HG03342 (cell line): ENCODE measurements at regions not wholly inside any gene's neighbourhood (a gene's known extent, or its start where the extent isn't known, plus 50 kb on each side); places are given as distances from the start of the nearest gene placed in this dataset.
A peak's percentile ranks its signal among the peaks of the same experiment; 100 is the strongest.

Source experiments
- ATAC-seq: cut with Tn5 transposase; IDR thresholded peaks from one replicate; pipeline ENCODE4 v1.9.1; 2021; ENCODE audit warnings: mild to moderate bottlenecking, moderate library complexity; ENCODE audit not compliant: unreplicated experiment

DNA sequence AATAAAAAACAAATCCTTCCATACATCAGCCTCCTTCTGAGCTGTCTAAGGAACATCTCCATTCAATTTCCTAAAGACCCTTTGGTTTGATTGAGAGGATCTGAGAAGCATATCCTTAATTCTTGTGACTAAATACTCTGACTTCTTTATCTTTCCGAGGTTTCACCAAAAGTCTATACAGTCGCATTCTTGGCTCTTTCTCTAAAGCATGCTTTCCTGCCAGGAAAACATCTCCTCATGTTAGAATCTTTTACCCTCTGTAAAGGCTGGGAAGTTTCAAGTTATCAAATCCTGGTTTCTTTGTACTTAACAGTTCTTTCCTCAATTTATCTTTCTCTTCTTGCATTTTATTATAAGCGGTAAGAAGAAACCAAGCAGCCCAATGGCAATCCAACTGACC, 630.4 kb downstream of the PTPRC start:
- ATAC-seq: no peak

DNA sequence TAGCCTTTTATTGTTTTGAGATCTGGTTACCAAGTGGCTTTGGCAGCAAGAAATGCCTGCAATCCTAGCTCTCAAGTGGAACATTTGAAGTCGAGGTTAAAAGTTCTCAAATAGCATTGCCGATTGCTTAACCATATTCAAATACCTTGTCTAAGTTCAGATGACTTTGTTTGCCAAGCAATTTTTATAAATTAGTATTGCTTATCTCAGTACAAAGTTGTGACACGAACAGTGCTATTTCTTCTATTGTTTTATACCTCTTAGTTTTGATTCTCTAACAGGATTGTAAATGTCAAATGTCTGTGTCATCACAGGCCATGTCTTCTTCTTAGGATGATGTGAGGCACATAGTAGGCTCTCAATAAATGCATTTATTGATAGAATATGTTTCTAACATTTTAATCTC, 633.3 kb downstream of the PTPRC start:
- ATAC-seq: no peak

DNA sequence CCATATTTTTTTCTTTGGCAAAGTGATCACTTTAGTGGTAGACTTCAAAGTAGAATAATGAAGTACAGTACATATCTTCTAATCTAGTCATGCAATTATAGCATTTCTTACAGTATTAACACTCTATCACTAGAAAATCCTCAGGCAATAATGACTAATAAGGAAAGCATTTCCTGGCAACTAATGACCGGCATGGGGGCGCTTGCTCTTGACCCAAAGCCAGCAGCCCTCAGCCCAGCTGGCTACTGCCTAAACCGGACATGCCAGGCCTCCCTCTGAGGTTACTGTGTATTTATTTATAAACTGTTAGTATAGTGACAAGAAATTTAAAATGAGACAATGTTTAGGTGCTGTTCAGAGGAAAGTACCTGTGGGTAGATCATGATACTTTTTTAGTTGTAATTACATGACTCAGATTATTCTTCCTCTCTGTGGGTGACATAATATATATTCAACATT, 633.8 kb downstream of the PTPRC start:
- ATAC-seq: peak; percentile 76

DNA sequence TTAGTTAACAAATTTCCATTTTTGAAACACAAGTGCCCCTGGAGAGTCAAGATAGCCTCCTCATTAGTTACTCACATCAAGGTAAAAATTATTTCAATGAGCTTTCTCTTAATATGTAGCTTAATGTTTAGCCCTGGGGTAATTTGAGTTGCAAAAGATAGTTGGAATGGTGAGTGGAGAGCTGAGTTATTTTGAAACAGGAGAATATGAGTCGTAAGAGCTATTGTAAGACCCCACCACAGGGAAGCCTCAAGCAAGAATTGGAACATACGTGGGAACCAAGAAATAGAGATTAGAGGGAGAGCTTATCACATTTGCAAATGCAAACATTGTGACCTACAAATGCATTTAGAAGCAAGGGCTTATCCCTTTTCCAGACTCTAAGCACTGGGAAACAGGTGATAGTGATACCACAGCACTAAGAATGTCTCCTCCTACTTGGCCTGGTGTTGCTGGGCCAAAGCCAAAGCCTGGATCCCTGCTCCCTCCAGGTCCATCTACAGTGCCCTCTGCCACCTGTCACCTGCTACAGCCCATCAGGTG, 635.1 kb downstream of the PTPRC start:
- ATAC-seq: no peak

DNA sequence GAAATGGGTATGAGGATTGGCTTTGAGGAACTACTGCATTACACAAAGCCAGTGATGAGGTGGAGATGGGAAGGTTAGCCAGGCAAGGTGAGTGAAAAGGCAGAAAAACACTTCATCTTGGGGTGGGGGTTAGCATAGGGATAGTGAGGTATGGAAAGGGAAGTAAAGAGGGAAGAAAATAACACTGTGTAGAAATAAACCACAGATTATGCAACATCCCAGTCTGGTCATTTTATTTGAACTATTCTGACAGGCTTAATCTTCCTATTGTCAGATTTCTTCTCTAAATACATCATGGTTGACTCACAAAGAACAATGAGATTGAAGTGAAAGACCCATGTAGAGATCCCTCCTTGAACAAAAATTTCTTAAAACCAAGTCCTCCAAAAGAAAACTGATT, 640.2 kb downstream of the PTPRC start:
- ATAC-seq: no peak

DNA sequence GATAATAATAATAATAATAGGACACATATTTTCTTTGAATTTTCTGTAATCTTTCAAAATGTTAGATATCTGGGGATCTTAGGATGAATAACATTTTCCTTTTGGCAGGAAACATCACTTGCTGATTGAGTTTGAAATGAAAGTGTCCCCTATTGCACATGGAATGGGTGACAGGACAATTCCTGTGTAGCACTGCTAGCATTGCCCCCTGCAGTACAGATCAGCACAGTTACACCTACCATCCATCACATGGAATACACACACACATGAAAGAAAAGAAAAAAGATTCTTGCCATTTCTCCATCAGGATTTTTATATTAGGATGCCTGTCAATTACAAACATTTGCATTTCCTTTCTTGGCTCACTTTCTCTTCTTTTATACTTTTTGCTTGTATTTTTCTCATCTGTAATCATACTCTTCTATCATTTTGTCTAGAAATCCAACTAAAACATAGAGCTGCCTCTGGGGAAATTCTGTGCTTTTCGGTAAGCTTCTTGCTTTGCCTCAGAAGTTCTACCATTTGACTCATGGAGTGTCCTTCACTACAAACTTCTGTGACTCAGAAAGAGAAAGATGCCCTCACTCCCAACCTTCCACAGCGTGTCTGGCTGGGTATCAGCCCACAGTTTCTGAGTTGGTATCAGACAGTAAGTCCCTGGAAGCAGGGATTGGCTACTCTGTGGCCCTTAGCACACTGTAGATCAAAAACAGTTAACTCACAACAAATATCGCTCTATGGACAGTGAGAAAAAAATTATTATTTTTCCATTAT, 641.2 kb downstream of the PTPRC start:
- ATAC-seq: peak; percentile 45

DNA sequence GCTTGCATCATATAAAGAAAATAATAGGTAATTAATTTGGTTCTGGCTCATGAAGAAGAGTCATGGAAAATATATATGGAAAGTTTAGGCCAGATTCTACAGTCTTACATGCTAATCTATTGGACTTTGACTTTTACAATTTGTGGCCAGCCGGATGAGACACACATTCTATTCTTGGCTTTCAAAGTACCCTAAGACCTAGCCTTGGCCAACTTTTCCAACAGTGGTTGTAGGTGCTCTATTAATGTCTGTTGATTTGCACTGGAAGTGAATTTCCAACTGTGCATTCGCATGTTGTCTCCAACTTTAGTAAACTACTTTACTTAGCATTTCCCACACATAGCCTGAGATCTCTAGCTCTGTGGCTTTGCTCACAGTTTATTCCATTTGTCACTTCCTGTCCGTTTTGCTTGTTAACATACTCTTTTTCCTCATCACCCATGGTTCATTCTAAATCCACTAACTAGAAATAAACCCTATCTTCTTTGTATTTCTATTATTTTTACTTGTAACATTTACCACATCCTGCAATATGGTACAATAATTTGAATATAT, 644.0 kb downstream of the PTPRC start:
- ATAC-seq: no peak

DNA sequence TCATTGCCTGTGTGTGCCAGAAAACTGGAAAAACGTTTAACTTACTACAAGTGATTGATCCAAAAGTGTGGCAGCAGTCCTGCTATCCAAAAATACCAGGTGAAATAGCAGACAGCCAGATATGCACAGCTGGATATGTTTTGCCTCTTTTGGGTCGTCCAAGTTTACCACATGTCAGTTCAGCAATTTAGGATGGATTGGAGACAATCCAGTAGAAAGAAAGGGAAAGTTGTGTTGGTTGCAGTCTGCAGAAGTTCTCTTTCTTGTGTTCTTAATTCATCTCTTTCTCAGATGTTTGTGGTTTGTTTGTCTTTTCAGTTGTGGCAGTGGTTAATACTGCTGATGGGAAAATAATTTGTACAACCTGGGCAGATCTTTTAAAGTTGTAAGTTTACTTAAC, 645.0 kb downstream of the PTPRC start:
- ATAC-seq: no peak

DNA sequence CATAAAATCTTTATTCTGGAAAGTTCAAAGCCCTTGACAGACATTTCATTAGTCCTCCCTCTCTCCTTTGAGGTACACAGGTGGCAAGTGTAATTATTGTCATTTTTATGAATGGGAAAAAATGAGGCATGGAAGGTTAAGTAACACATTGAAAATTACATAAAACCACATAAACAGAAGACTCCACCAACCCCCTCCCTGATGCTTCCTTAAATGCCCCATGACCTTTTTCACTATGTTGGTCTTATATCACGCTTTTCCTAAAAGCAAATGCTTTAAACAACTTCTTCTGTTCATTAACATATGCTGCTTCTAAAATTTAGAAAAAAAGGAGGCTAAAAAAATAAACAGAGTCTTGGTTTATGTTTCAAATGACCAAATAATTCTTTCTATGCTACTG, 648.4 kb downstream of the PTPRC start:
- ATAC-seq: no peak

DNA sequence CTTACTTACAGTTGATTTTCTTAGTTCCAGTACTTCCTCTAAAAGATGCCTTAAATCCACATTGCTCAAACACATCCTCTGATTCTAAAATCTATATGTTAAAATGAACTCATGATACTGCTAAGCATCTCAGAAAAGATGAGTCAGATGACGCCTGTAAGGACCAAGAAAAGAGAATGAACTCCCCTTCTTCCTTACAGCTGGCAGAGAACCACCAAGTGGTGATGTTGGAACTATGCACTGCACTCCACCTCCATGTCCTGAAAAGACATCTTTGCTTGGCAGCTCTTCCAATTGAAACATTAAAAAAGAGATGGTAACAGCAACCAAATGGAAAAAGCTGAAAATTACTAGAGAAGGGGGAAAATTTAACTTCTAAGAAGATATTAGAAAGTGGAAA, 648.8 kb downstream of the PTPRC start:
- no peak for ATAC-seq

DNA sequence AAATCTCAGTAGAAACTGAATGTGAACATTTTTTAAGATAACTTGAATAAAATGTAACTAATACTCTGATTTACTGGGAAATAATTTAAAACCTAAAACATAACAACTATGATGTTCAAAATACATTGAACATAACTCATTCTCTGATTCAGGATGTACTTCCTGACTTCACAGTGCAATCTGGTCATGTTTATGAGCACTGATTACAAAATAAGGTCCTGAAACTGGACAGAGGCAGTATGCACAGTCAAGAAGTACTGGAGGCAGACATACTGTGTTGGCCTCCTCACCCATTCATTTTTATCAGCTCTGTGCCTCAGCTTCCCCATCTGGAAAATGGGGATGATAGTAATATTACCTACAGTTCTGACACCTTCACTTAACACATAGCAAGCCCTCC, 651.3 kb downstream of the PTPRC start:
- ATAC-seq: no peak

DNA sequence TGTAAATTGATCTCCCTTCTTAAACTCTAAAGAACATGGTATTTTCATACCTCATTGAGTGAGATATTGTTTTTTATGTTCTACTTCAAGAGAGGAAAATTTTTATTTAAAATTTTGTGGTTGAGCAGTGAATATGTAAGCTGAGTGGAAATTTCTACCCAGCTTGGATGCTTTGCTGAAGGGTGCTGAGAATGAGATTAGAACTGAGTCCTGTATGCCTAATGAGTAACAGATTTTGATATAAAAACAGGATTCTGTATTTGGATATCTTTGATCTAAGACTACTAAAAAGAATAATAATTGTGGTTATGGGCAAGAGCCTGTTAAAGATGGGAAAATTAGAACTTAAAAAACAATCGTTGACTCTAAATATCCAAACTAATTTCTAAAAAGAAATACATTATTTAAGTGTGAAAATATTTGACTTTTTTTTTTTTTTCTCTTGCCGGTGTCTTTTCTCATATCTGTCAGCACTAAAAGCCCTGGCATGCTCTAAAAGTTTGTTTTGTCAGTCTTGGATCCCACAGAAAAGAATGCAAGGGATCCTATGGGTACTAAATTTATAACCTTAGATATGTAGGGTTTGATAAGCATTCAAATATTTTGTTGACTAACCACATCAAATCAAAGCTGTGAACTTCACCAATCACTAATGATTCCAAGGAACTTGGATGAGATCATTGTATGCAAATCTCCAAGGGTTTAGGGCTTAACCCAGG, 652.3 kb downstream of the PTPRC start:
- no peak for ATAC-seq

DNA sequence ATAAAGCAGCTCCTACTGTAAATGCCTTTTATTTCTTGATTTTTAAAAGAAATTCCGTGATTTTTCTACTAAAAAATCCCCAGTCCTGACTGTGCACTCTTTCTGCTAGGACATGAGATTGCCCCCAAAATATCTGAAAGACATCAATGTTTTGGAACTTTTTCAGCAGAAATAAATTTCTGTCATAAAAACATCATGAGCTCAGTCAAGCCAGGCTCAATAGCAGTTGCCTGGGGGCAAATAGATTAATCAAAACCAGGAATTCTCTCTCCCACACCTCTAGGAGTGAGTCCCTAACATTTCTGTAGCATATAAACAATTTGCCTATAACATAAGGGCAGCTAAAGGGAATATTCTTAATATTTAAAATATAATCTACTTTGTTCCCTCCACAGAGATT, 654.1 kb downstream of the PTPRC start:
- ATAC-seq: no peak

DNA sequence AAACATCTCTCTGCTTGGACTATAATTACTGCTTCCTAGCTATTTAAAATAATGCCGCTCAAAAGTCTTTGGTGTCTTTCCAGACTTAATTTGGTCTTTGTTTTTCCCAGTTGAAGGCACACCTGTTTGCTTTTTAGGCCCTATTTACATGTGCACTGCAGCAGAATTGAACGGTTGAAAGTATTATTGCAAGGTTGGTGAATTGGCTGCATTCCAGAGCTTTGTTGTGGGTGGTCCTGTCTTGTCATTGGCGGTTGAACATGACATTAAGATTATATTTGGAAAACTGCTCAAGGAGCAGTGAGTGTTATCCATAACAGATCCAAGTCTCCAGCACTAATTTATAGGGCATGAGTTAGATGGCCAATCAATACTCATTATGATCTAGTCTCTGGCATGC, 656.3 kb downstream of the PTPRC start:
- ATAC-seq: no peak

DNA sequence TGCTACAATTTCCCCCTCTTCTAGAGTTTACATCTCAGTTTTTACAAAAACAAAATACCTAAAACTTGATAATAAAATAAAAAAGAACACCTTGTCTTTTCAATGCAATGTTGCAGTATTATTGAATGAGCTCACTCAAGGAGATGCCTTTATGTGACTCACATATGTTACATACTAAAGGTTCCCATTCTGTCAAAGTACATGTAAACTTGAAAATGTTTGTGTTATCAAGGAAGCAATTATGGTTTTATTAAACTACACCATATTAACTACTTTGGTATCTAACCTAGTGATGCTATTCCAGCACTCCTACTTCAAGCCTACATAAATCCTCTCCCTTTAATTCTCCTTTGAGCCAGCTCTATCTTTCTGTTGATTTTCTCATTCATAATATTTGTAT, 658.3 kb downstream of the PTPRC start:
- ATAC-seq: no peak

DNA sequence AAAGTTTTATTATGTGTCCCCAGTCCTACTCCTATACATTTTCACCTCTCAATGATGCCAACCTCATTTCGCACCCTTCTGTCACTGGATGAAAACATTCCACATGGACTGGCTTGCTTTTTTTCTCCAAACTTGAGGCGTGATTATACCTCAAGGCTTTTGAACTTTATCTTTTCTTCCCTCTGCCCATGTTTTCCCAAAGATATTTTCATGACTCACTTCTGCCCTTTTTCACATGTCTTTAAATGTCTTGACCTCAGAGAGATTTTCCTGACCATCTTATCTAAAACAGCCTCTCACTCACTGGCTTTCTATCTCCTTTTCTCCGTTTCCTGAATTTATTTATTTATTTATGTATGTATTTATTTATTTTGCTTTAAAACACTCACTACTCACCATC, 659.0 kb downstream of the PTPRC start:
- ATAC-seq: no peak

DNA sequence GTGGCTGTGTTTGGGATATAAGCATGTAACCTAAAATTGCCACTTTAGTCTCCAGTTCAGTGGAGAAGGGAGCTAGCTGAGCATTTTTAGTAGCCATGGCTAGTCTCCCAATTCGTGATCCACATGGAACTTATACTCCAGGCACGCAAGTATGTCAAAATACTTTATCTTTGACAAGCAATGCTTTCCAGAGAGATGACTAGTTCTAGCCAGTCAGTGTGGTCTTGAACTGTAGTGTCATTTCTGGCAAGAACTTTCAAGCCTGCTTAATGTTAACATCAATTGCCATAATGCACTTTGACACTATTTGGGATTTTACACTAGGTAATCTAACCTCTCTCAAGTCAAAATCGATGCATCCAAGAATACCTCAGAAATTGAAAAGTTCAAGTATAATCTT, 660.0 kb downstream of the PTPRC start:
- ATAC-seq: no peak

DNA sequence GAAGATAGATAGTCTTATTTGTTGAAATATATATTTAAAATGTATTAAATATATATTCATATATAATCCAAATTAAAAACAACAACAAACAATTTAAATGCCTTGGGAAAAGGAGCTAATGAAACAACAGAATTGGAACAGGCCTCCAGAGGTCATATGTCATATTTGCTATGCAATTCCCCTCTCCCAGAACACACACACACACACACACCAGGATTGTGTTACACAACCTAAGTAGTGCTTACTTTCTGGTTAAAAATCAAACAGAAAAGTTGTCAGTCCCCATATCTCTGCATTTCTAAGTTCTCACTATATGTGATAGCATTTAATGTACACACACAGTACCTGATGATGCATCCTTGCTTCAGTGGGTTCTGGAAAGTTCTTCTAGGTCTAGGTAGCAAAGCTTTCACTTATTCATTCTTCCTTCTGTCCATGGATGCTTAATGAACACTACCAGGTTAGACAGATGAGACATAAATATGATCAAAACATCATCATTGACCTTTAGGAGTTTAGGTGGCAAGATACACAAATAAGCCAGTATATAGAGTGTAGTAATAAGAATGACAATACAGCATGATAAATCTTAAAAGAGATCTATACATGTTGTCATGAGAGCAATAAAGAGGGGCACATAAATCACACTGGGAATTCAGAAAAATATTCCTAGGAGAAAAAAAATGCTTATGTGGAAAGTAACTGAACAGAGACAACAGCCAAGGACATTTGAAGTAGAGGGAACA, 662.8 kb downstream of the PTPRC start:
- no peak for ATAC-seq

DNA sequence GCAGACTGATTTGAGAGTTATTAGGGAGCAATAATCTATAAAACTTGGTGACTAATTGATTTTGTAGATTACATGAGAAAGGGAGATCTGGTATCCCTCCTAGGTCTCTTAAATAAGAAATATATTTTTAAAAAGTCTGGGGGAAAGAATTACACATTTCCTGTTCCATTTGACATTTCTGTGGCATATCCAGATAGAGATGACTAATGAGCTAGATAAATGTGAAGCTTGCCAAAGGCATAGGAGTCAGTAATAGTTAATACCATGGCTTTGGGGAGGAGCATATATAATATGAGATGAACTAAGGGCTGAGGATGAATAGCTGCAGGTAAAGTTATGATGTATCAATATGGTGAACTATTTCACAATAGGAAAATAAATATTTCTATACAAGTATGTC, 663.7 kb downstream of the PTPRC start:
- ATAC-seq: no peak

DNA sequence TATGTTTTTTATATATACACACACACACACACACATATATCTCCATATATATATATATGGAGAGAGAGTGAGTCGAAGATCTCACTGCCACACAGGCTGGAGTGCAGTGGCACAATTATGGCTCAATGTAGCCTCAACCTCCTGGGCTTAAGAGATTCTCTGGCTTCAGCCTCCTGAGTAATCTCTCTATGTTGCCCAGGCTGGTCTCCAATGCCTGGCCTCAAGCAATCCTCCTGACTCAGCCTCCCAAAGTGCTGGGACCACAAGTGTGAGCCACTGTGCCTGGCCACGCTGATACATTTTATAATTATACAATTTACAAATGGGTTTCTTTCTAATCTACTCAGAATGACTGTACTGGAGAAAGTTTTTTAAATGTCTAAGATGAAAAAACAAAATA, 664.2 kb downstream of the PTPRC start:
- ATAC-seq: no peak

DNA sequence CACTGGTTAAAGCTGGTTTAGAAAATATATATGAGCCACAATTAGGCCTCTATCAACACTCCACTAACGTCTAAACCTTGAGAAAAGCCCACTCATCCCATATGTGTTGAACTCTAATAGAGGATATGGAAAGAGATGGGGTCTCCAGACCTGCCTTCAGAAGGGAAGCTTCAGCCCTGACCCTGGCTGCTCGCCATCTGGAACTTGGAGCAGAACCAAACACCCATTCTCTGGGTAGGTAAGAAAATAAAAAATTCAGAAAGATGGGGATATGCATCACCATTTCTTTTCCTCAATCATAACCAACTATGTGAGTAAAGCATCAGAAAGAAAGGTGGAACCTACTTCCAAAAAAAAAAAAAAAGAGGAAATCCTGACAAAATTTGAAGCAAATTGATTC, 666.2 kb downstream of the PTPRC start:
- ATAC-seq: no peak
